Astrocyte (in vitro differentiated cells and primary cell): ENCODE measurements at regions not wholly inside any gene's neighbourhood (a gene's known extent, or its start where the extent isn't known, plus 50 kb on each side); places are given as distances from the start of the nearest gene placed in this dataset.

Experiments used
- CTCF ChIP-seq: IDR thresholded peaks from 2 replicates; pipeline ENCODE4 v1.5.1; 2011; ENCODE audit warnings: low read depth, mild to moderate bottlenecking, inconsistent platforms, low read length, moderate library complexity; ENCODE audit not compliant: insufficient read depth
- EZH2 ChIP-seq: IDR thresholded peaks from 2 replicates; pipeline ENCODE4 v1.6.1; 2012; ENCODE audit warnings: mild to moderate bottlenecking, low read length, inconsistent platforms; ENCODE audit not compliant: insufficient read depth

DNA sequence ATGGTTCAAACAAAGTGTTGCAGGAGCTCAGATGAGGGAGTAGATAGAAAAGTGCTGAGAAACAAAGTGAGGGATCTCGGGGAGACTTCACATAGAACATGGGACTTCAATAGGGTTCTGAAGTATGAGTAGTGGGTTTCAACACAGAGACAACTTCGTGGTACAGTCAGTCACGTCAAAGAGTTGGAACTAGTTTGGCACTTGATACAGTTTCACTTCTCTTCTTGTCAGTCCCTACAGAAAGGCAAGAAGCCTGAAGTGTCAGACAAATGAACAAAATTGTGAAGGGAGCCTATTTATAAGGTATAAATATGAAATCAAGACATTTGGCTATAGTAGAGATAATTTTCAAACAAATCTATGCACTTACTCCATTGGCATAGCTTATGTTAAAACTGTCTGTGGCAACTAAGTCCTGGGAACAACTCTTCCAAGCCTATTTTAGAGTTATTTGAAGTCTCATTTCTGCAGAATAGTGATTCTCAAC lies 338.0 kb downstream of the TDRD15 start:
- TF ChIP-seq CTCF (no peak), EZH2 (no peak)
